Gastrocnemius medialis (tissue), 4 donors: ENCODE measurements at regions not wholly inside any gene's neighbourhood (a gene's known extent, or its start where the extent isn't known, plus 50 kb on each side); places are given as distances from the start of the nearest gene placed in this dataset.

Experiments
- POLR2A ChIP-seq, 2 donors: fragments of 450-650 bp; IDR thresholded peaks; one replicate each; pipeline ENCODE4 v1.6.1; 2017; ENCODE audit warnings: antibody characterized with exemption in 2 of 2, mild to moderate bottlenecking in 2 of 2, moderate library complexity in 2 of 2
- TF ChIP-seq, protein P1 (sequence below), 5 experiments: fragments of 450-650 bp in 3 of 5; fragments of 200-600 bp in 2 of 5; sonication (generic) in 2 of 5; IDR thresholded peaks in 4 of 5; conservative IDR thresholded peaks in 1 of 5; 1 replicate in 4 of 5; 2 replicates in 1 of 5; pipeline ENCODE4 v1.5.1; 2016 to 2019; ENCODE audit warnings: antibody characterized with exemption in 5 of 5, mild to moderate bottlenecking in 3 of 5, moderate library complexity in 3 of 5

DNA sequence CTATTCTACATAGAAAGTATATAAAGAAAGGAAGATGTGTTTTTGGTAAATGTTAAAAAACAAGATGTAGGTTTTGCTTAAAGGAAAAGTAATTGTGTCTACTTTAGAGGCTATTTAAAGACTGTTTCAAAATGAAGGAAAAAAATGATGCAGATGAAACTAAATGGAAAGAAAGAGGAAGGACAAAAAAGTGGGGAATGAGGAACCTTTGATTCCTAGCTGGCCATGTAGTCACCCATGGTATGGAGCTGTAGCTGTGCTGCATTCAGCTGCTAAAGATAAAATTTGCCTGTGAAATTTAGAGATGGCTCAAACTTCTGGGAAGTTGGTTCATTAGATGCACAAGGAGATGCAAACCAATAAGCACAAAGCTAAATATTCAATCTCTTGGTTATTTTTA is 86.8 kb upstream of the SERBP1 start:
- TF ChIP-seq, protein P1, sequence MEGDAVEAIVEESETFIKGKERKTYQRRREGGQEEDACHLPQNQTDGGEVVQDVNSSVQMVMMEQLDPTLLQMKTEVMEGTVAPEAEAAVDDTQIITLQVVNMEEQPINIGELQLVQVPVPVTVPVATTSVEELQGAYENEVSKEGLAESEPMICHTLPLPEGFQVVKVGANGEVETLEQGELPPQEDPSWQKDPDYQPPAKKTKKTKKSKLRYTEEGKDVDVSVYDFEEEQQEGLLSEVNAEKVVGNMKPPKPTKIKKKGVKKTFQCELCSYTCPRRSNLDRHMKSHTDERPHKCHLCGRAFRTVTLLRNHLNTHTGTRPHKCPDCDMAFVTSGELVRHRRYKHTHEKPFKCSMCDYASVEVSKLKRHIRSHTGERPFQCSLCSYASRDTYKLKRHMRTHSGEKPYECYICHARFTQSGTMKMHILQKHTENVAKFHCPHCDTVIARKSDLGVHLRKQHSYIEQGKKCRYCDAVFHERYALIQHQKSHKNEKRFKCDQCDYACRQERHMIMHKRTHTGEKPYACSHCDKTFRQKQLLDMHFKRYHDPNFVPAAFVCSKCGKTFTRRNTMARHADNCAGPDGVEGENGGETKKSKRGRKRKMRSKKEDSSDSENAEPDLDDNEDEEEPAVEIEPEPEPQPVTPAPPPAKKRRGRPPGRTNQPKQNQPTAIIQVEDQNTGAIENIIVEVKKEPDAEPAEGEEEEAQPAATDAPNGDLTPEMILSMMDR (IDR thresholded peaks at IDR 0.05 in 4 of 5, conservative IDR thresholded peaks at IDR 0.05 in 1 of 5), result no peak
- TF ChIP-seq POLR2A (IDR thresholded peaks at IDR 0.05), result no peak
